WTC11 (cell line): ENCODE measurements at regions not wholly inside any gene's neighbourhood (a gene's known extent, or its start where the extent isn't known, plus 50 kb on each side); places are given as distances from the start of the nearest gene placed in this dataset.
A peak's percentile ranks its signal among the peaks of the same experiment; 100 is the strongest.

Experiments used
- ATAC-seq: fragments of 200-7000 bp; cut with Tn5 transposase; 2 replicates; pipeline ENCODE4 v1.10.0; 2021; ENCODE audit warnings: mild to moderate bottlenecking, moderate library complexity
- CTCF ChIA-PET: fragments of 300-600 bp; sonication (Branson Sonifier 250); formaldehyde crosslinking; loops from one replicate; lab custom pipeline; 2021; ENCODE audit warnings: antibody characterized with exemption; lab: Charles Lee
- POLR2A ChIA-PET: fragments of 350-600 bp; sonication (Branson Sonifier 250); formaldehyde crosslinking; loops from one replicate; lab custom pipeline; 2021; ENCODE audit warnings: antibody characterized with exemption; lab: Charles Lee
- DNase-seq: peaks from one replicate; pipeline ENCODE4 v3.0.0; 2021; ENCODE audit warnings: low spot score
- H3K27ac Mint-ChIP-seq: 2 replicates; pipeline ENCODE4 v1.8.0; 2021; ENCODE audit warnings: mixed read lengths
- H3K27me3 Mint-ChIP-seq: 2 replicates; pipeline ENCODE4 v1.8.0; 2021; ENCODE audit warnings: low read depth, mild to moderate bottlenecking, moderate library complexity, mixed read lengths
- H3K36me3 Mint-ChIP-seq: 2 replicates; pipeline ENCODE4 v1.8.0; 2021; ENCODE audit warnings: mixed read lengths
- H3K4me1 Mint-ChIP-seq: 2 replicates; pipeline ENCODE4 v1.8.0; 2022; ENCODE audit warnings: mixed read lengths
- H3K4me3 Mint-ChIP-seq: 2 replicates; pipeline ENCODE4 v1.8.0; 2021; ENCODE audit warnings: mild to moderate bottlenecking, moderate library complexity, mixed read lengths
- H3K9me3 Mint-ChIP-seq: 2 replicates; pipeline ENCODE4 v1.8.0; 2021; ENCODE audit warnings: mixed read lengths
- ATF1 ChIP-seq: sonication (generic); formaldehyde crosslinking; IDR thresholded peaks from 2 replicates; pipeline ENCODE4 v1.8.1; 2023; ENCODE audit warnings: mild to moderate bottlenecking, moderate library complexity, missing genetic modification reagents
- ATF2 ChIP-seq: sonication (generic); formaldehyde crosslinking; IDR thresholded peaks from 2 replicates; pipeline ENCODE4 v1.8.1; 2022; ENCODE audit warnings: low read depth, missing genetic modification reagents, borderline replicate concordance
- CREB1 ChIP-seq: sonication (generic); formaldehyde crosslinking; IDR thresholded peaks from 2 replicates; pipeline ENCODE4 v1.8.0; 2023; ENCODE audit warnings: mild to moderate bottlenecking, missing genetic modification reagents
- FOXJ3 ChIP-seq: sonication (generic); formaldehyde crosslinking; IDR thresholded peaks from 2 replicates; pipeline ENCODE4 v1.9.0; 2021; ENCODE audit warnings: missing genetic modification reagents, mild to moderate bottlenecking, borderline replicate concordance
- FOXK1 ChIP-seq: sonication (generic); formaldehyde crosslinking; IDR thresholded peaks from 2 replicates; pipeline ENCODE4 v1.8.0; 2022; ENCODE audit warnings: mild to moderate bottlenecking, moderate library complexity, missing genetic modification reagents
- GABPB1 ChIP-seq: sonication (generic); formaldehyde crosslinking; IDR thresholded peaks from 2 replicates; pipeline ENCODE4 v1.8.1; 2023; ENCODE audit warnings: mild to moderate bottlenecking, missing genetic modification reagents
- GRHL2 ChIP-seq: fragments of 250-450 bp; sonication (Bioruptor Pico); IDR thresholded peaks from 2 replicates; pipeline ENCODE4 v1.8.0; 2022; ENCODE audit warnings: mild to moderate bottlenecking, moderate library complexity; ENCODE audit not compliant: insufficient replicate concordance, severe bottlenecking
- HMGXB4 ChIP-seq: sonication (generic); formaldehyde crosslinking; IDR thresholded peaks from 2 replicates; pipeline ENCODE4 v1.8.1; 2023; ENCODE audit warnings: mild to moderate bottlenecking, moderate library complexity, missing genetic modification reagents
- NR2C2 ChIP-seq: sonication (generic); formaldehyde crosslinking; IDR thresholded peaks from 2 replicates; pipeline ENCODE4 v1.8.0; 2022; ENCODE audit warnings: mild to moderate bottlenecking, missing genetic modification reagents
- RORB ChIP-seq: fragments of 250-450 bp; sonication (Bioruptor Pico); IDR thresholded peaks from 2 replicates; pipeline ENCODE4 v1.9.0; 2021; ENCODE audit warnings: mild to moderate bottlenecking
- SOX15 ChIP-seq: fragments of 250-450 bp; sonication (Bioruptor Pico); IDR thresholded peaks from 2 replicates; pipeline ENCODE4 v1.9.0; 2021; ENCODE audit warnings: mild to moderate bottlenecking
- SP1 ChIP-seq: sonication (generic); formaldehyde crosslinking; conservative IDR thresholded peaks from 2 replicates; pipeline ENCODE4 v1.8.1; 2022; ENCODE audit warnings: missing genetic modification reagents
- TCF7 ChIP-seq: sonication (generic); formaldehyde crosslinking; IDR thresholded peaks from 2 replicates; pipeline ENCODE4 v1.8.0; 2022; ENCODE audit warnings: mild to moderate bottlenecking, low read depth, missing genetic modification reagents, moderate library complexity
- USF1 ChIP-seq: sonication (generic); formaldehyde crosslinking; IDR thresholded peaks from 2 replicates; pipeline ENCODE4 v1.8.0; 2022; ENCODE audit warnings: mild to moderate bottlenecking, missing genetic modification reagents
- ZBTB21 ChIP-seq: sonication (generic); formaldehyde crosslinking; IDR thresholded peaks from 2 replicates; pipeline ENCODE4 v1.8.1; 2023; ENCODE audit warnings: mild to moderate bottlenecking, missing genetic modification reagents, borderline replicate concordance
- ZNF281 ChIP-seq: sonication (generic); formaldehyde crosslinking; IDR thresholded peaks from 2 replicates; pipeline ENCODE4 v1.8.0; 2023; ENCODE audit warnings: mild to moderate bottlenecking, missing genetic modification reagents
- ZNF396 ChIP-seq: fragments of 250-450 bp; sonication (Bioruptor Pico); IDR thresholded peaks from 2 replicates; pipeline ENCODE4 v1.8.0; 2021; ENCODE audit warnings: mild to moderate bottlenecking, moderate library complexity, borderline replicate concordance
- ZNF416 ChIP-seq: fragments of 250-450 bp; sonication (Bioruptor Pico); IDR thresholded peaks from 2 replicates; pipeline ENCODE4 v1.9.0; 2021; ENCODE audit warnings: mild to moderate bottlenecking, inconsistent platforms
- ZNF423 ChIP-seq: fragments of 250-450 bp; sonication (Bioruptor Pico); IDR thresholded peaks from 2 replicates; pipeline ENCODE4 v2.1.2; 2022; ENCODE audit warnings: mild to moderate bottlenecking, moderate library complexity
- ZNF671 ChIP-seq: fragments of 250-450 bp; sonication (Bioruptor Pico); IDR thresholded peaks from 2 replicates; pipeline ENCODE4 v1.8.0; 2021; ENCODE audit warnings: mild to moderate bottlenecking

GRCh38 chr16:86156155-86156554, 257.2 kb downstream of the IRF8 start:
- Mint-ChIP-seq H3K27me3 (peaks cover 3% of the 10 kb centered on the region), H3K4me3 (no peak overlapping the region), H3K27ac (no peak overlapping the region), H3K36me3 (no peaks in the 10 kb centered on the region), H3K4me1 (no peaks in the 10 kb centered on the region), H3K9me3 (no peaks in the 10 kb centered on the region)
- TF ChIP-seq FOXK1 (CRISPR knock-in tag) (no peak), FOXJ3 (no peak), ZNF671 (CRISPR knock-in tag) (no peak)
- ATAC-seq (no peak), DNase-seq (no peak)
- POLR2A ChIA-PET: no interaction called here
- CTCF ChIA-PET: no interaction called here

- Mint-ChIP-seq H3K27ac (no peak overlapping the region), H3K4me3 (no peak overlapping the region), H3K4me1 (no peaks in the 10 kb centered on the region), H3K9me3 (no peaks in the 10 kb centered on the region), H3K36me3 (no peaks in the 10 kb centered on the region), H3K27me3 (peaks cover 3% of the 10 kb centered on the region)
- ChIA-PET POLR2A (no interaction called here), CTCF (interaction anchor here (1.0 to 1.5 kb wide), 4 partner anchors 7 to 159 kb away, joined by 3 to 9 read pairs (median 4); no protein-coding TSS in a partner anchor)
- DNase-seq (no peak), ATAC-seq (no peak)
- no peak for TF ChIP-seq ZNF396 (CRISPR knock-in tag)
- no peak for TF ChIP-seq ATF1
- TF ChIP-seq TCF7 (CRISPR knock-in tag): no peak
- TF ChIP-seq ZNF423 (CRISPR knock-in tag): no peak
These were observed 258.8 kb downstream of the IRF8 start for GRCh38 chr16:86157616-86158247.

- H3K4me3 Mint-ChIP-seq: no peak overlapping the region
- H3K27me3 Mint-ChIP-seq: peaks cover 3% of the 10 kb centered on the region
- no peaks in the 10 kb centered on the region for H3K36me3 Mint-ChIP-seq
- no peak for TF ChIP-seq RORB
- TF ChIP-seq USF1: no peak
- no peak for TF ChIP-seq HMGXB4
- TF ChIP-seq GABPB1 (CRISPR knock-in tag): no peak
- no peak for TF ChIP-seq ATF2 (CRISPR knock-in tag)
- TF ChIP-seq ZNF416: no peak
- no peak for TF ChIP-seq GRHL2 (CRISPR knock-in tag)
- TF ChIP-seq ZNF281 (CRISPR knock-in tag): no peak
- TF ChIP-seq CREB1: no peak
- no peak for TF ChIP-seq SOX15 (CRISPR knock-in tag)
- TF ChIP-seq ZBTB21 (CRISPR knock-in tag): no peak
- TF ChIP-seq ZNF423 (CRISPR knock-in tag): no peak
- no peak for TF ChIP-seq NR2C2 (CRISPR knock-in tag)
- TF ChIP-seq SP1 (CRISPR knock-in tag): no peak
- no peak for TF ChIP-seq ATF1
- peak; percentile 32; the same call in 1 of the 2 replicates for ATAC-seq
- CTCF ChIA-PET: interaction anchor here (0.8 to 1.5 kb wide), 9 partner anchors 8 to 359 kb away, joined by 3 to 9 read pairs (median 4); no protein-coding TSS in a partner anchor
- POLR2A ChIA-PET: no interaction called here
- H3K4me1 Mint-ChIP-seq: no peaks in the 10 kb centered on the region
- no peaks in the 10 kb centered on the region for H3K9me3 Mint-ChIP-seq
- no peak overlapping the region for H3K27ac Mint-ChIP-seq
- no peak for DNase-seq
These were observed 259.9 kb downstream of the IRF8 start for GRCh38 chr16:86158688-86159360.
